Stimulated activated CD4-positive, alpha-beta T cell treated with anti-CD3 and anti-CD28 coated beads, Interleukin-2, amount 100 ng/mL, for 4 hours (primary cell): ENCODE measurements at regions not wholly inside any gene's neighbourhood (a gene's known extent, or its start where the extent isn't known, plus 50 kb on each side); places are given as distances from the start of the nearest gene placed in this dataset.
A peak's percentile ranks its signal among the peaks of the same experiment; 100 is the strongest.

Experiments
- DNase-seq: peaks from one replicate; pipeline ENCODE4 v3.0.0-alpha.2; 2020; ENCODE audit warnings: low read depth

DNA sequence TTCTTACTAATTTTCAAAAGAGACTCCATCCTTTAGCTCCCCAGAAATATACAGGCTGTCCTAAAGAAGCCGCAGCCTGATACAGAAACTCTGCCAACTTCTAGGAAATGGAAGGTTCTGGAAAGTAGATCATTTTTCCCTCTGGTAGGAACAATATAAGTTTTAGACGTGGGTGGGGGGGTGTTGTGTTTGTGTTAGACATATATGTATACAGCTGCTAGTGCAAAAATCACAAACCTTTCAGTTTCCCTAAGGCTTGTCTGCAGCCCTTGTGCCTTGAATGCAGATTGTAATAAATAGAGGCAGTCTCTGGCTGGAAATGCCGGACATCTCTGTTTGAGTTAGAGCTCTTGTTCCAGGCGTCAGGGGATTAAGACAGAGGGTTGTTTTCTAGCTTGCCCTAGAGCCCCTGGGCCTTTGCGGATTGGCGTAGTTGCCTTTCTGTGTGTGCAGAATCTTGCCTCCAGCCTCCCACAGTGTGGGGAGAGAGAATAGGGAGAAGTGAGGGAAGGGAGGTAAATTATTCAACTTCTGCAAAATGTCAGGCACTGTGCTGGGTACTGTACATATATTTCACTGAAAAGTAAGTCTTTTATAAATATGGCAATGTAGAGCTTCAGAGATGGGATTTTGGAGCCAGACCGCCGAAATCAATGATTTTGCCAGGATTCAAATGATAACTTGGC, 269.7 kb downstream of the PRL start:
- DNase-seq, result no peak

DNA sequence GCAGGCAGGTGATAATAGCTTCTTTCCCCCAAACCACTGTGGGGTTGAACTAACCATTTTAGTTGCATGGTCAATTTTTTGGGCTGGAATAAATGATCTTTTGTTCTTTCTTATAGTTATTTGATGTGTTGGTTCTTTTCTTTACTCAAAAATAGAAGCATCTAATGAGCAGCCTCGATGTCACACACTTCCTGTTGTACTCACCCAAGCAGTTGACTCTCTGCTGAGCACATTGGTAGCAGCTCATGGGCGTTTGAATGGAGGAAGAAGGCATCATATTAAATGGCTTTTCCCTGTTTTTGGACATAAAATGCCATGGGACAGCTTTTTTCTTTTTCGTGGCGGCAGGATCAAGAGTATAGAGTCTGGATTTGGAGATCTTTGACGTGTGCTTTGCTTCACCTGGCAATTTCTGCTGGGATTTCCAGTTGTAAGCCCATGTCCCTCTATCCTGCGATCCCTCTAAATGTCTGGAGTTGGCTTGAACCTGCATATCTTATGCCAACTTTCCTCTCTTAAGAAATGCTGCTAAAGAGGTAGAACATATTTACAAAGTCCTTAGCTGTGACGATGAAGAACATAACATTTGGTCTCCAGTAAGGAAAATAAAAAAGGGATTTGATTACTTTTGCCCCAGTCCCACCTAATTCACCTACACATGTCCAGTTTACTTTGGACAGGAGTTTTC, 268.3 kb downstream of the PRL start:
- no peak for DNase-seq

DNA sequence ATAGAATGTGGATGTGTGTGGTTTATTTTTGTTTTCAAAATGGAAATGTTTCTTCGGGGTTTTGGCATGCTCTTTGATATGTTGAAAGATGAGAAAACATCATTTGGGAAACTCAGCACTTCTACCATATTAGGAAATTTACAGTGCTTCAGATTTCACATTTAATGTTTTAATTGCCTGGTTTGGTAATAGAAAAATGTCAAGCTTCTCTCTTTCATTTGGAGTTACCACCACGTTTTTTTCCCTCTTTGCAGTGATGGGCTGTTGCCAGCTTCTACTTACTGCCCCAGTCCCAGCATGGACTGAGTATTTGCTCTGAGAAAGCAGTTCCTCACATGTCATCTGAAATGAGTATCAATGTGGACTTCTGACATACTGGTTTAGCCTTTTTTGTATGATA, 267.7 kb downstream of the PRL start:
- DNase-seq, result no peak

DNA sequence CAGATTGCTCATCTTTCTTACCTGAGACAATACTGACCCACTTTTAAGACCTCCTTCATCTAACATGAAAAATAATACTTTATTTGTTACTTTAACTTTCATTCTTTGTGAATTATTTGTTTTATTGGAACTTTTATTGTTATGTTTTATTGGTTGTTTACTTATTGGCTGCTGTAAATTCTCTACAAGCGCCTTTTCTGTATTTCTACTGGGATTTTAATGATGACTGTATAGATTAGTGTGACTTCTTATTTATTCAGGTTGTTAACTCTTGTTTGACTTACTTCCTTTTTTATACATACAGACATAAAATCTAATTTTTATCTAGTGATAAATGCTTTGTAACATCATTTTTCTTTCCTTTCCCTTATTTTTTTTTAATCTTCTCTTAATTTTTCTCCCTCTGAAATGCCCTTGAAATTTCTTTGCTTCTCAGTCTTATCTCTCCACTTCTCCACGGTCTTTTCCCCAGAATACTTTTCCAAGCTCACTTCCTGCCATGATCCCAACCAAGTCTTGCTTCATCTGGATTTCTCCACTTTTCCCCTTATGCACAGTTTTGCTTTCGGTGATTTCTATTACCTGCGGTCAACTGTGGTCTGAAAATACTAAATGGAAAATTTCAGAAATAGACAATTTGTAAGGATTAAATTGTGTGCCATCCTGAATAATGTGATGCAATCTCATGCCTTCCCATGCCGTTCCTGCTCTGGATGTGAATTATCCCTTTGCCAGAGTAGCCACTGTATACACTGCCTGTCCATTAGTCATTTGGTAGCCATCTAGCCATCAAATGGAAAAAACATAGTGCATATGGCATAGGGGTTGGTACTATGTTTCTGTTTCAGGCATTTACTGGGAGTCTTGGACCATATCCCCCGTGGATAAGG, 265.9 kb downstream of the PRL start:
- DNase-seq, result no peak

DNA sequence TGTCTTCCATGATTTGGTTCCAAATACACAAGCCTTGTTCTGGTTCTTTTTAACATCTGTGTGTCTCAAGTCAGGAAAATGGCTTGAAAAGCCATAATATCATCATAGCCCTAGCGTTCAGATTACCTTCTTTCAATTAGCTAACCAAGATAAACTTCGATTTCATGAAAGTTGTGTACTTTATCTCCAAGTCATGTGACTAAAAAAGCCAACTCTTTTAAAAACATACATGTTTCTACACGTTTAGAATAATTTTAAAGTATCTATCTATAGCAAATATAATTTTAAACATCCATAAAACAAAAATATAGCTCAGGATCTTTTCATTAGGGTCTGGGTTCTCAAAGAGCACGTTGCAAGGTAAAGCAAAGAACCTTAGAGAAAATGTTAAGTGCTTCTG, 261.1 kb downstream of the PRL start:
- no peak for DNase-seq

DNA sequence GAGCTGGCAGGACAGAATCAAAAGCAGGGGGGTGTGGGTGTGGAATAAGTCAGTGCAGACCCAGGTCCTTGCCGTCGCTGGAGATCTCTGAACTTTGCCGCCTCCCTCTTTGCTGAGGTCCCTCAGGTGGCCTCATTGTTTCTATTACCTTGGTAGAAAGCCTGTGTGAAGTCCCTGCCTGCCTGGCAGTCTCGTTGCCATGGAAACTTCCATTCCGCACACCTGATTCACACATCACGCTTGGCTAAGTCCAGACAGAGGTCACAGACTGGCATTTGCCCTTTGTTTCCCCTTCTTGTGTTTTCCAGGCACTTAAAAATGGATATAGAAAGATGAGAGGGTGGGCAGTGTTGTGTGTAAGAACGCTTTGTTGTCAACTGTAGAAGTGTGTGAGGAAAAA, 260.6 kb downstream of the PRL start:
- DNase-seq, result no peak

DNA sequence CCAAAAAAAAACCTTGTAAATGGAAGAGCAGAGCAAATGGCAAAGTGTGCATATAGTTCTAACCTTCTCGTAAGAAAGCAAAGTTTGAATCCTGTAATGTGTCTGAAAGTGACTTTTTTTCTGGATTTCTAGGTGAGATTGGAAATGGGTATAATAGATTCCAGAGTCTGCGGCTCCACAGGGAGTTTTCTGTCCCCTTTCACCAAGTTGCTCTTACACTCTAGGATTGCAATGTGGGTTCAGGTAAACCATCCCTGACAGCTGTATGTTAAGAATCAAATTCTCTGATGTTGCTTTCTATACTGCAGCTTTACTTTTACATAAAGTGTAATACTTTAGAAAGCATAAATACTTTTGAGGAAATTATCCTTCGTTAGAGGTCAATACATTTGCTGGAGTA, 260.1 kb downstream of the PRL start:
- no peak for DNase-seq

DNA sequence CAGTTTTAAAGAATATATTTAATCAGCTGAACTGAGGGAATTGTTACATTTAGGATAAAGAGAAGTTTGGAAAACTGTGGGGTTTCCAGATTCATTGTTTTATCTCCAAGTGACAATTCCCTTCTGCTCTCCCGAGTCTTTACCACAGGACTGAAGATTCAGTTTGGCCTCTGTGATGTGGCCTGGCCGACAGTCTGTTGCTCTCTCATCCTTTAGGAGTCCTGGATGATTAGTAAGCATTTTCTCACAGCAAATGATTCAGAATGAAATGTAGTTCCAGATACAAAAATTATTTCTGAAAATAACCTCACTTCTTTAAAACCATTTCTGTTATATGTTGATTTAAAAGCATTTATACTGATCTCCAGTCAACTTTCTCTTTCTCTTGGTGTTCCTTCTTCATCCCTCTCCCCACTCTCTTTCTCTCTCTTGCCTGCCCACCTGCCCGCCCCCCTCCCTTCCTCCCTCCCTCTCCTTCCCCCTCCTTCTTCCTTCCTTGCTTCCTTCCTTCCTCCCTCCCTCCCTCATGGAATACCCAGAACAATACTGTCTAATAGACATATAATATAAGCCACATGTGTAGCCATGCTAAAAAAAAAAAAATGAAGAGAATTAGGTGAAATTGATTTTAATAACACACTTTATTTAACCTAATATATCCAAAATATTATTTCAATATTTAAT, 254.9 kb downstream of the PRL start:
- no peak for DNase-seq

DNA sequence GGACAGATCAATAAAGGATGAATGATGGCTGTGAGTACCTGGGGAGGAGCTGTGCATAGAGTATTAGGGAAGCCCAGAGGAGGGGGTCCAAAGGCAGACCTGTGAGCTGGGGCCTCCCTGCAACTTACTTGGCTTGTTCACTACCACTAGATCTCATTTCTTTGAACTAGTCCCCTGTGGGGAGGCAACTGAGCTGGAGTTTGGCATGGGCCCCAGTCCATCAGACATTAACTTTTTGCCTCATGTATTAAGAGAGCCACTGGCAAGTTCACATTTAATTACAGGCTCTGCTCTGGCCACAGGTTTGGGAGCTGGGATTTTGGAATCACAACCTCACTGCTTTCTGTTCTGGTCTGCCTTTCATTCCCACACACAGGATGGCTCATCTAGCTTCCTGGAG, 254.1 kb downstream of the PRL start:
- DNase-seq, result no peak

DNA sequence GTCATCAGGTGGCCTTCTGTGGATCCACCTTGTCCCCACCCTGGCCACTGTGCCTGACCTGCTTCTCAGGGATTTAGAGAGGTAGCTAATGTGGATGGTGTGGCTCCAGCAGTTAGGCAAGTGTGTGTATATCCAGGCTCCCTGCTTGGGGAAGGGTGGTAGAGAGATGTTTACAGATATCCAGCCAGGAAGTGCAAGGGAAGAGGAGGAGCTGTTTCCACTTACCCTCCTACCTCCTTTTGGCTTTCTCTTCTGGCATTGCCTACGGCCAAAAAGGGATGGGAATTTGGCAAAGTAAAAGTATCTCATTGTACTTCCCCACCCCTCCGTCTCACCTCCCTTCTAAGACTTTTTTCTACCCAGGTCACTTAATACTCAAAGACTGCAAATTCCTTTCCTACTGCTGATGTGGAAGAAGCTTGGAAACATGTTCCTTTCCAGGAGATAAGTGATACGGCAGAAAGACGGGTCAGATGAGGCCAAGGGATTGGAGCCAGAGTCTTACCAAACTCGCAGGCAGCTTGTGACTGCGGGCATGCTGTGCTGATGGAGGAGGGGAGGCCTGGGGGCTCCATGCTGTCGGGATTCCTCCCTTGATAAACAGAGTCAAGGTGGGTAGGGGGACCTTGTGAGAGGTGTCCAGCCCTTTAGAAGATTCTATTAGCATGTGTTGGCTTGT, 253.4 kb downstream of the PRL start:
- no peak for DNase-seq

DNA sequence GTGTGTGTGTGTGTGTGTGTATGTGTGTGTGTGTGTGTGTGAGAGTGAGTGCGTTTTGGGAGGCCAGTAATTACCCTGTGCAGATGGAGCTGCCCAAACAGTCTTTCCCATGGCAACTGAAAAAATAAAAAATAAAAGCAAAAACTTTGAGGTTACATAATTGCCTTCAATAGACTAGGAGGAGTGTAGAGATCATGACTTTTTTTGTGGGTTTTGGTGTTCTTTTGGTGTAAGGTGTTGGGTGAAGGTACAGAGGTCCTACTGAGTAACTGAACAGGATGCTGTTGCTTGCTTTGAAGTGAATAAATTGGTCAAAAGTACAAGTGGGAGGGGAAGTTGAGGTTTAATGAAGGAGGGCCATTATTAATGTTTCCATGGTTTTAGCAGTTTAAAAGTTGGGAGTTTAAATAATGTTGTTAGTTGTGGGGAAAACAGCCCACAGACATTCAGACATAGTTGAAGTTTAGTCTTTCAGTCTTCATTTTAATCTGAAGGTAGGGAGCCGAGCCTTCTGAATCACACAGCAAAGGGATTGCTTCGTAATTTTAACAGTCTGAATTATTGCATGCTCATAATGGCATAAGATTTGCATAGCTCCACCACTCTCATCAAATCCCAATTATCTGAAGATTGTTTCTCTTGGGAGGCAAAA, 251.4 kb downstream of the PRL start:
- no peak for DNase-seq

DNA sequence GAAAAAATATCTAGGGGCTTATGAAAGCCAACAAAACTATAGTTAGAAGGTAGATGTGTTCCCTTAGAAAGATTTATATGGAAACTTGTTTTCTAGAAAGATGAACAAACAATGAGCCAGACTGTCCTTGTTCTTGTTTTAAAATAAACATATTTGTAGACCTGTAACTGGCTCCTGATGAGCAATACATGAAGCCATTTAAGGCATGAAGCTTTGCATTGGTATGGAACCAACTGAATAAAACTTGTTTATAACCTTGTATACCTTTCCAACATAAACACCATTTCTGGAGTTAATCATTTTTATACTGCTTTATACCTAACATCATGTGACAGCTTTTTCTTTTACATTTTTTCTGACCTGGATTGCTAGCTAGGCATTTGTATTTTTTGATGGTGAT, 247.8 kb downstream of the PRL start:
- no peak for DNase-seq

DNA sequence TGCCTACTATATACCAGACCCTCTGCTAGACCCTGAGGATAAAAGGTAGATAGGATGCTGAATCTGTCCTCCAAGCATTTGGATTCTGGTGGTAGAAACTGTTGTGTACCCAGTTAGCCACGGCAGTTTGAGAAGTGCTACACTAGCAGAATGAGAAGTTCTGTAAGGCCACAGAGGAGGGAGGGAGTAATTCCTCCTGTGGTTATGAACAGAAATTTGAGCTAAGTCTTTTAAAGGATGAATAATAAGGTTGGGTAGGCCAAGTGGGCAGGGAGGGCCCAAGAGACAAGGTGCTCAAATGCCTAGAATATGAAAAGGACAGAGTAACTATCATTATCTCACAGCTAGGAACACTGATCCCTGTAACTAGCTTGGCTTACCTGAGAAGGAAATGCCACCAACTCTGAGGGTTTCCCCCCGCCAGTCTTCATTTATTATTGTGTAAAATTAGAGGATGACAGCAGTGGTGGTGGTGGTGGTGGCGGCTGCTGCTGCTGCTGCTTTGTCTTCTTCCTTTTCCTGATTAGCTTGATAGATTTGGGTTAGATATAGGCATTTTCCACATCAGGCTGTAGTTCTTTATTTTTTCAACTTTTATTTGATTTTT, 243.3 kb downstream of the PRL start:
- DNase-seq, result no peak

DNA sequence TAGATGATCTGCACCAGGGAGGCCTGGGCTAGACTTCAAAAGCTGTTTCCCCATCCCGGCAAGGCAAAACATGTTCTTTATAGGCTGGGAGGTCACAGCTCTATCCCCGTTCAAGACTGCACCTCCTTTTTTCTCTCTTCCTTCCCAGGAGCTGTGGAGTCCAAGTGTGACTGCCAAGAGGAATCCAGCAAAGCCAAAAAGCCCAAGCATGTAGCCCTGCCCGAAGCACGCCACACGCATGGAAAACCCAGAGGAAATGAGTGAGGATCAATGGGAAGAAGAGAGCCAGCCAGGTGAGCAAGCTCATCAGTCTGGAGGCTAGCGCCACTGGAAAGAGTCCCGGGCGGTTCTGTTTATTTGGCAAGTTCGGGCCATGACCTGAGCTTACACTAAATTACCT, 240.4 kb downstream of the PRL start:
- DNase-seq, result no peak

DNA sequence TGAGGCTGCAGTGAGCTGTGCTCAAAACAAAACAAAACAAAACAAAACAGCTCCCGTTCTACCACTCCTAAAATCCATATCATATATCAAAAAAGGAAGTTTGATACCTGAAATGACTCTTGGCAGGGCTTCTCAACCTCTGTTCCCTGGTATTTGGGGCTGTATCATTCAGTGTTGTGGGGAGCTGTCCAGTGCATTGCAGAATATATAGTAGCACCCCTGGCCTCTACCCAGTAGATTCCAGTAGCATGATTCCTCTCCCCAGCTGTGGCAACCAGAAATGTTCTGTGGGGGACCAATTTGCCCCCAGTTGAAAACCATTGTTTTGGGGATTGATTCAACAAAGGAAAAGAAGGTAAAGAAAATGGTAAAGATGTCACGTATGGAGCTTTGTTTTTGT, 238.9 kb downstream of the PRL start:
- DNase-seq, result no peak

DNA sequence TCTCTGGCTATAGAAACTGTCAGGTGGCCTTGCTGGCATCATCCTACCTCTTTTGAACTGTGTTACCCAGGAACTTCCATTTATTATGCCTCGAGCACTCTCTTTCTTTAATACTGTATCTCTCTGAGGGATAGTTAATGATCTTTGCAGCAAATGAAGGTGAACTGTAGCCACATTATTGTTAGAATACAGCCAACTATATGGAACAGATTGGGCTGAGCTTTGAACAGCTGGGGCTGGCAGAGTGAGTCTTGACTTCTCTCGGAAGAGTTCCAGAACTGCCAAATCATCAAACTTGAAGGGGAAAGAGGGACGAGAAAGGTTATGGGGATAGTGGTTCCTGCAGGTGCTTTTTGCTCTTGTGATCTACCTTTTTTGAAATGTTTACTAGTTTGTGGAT, 237.7 kb downstream of the PRL start:
- no peak for DNase-seq

DNA sequence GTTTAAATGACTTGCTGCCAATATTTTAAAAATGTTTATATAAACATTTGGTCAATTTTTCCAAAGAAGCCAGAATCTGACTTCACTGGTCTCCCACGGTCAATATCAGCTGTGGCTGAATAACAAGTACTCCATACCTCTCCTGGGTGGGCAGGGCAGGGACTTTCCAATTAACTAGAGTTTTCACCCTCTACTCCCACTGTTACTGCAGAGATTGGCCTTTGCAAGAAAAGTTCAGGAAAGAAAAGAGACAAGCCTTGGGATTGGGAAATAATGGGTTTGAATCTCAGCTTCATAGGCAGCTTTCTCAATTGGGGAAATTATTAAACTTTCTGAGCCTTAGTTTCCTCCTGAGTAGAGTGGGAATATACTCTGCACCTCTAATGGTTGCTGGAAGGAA, 236.9 kb downstream of the PRL start:
- no peak for DNase-seq

DNA sequence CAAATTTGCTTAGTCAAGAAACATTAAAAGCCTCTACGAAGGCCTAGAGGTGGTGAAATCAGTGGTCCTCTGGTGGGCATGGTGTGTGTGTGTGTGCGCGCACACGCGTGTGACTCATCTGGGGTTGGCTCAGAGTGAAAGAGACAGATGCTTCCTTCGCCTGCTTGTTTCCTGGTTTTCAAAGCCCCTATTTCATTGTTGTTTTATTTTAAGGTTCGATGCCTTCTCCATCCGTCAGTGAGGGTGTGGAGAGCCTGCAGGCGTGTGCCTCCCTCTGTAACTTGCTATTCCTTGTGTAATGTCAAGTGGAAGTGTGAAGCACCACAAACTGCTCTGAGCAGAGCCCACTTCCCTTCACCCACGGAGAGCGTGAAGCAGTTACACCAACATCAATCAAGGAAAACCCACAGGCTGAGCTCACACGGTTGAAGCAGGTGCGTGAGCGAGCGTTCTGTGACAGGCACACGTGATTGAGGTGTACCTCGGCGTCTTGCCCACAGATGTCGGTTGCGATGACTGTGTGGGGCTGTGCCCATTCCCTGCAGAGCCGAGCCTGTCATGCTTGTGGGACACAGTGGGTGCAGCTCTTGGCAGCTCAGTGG, 233.9 kb downstream of the PRL start:
- peak; percentile 28 for DNase-seq

DNA sequence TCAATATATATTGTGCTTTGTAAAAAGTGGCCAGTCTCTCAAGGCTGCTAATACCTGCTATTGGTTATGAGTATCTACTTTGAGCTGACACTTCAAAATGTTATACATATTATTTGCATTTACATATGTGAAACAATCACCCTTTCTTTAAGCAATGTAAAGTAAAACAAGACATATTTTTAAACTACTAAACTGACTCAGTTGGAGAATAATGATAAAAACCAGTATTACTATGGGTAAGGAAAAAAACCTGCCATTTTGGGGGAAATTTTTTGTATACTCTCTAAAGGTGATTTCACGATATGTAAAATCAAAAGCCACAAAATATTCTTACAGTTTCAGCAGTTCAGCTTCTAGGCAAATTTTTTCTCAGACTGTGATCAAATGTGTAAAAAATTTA, 232.3 kb downstream of the PRL start:
- no peak for DNase-seq

DNA sequence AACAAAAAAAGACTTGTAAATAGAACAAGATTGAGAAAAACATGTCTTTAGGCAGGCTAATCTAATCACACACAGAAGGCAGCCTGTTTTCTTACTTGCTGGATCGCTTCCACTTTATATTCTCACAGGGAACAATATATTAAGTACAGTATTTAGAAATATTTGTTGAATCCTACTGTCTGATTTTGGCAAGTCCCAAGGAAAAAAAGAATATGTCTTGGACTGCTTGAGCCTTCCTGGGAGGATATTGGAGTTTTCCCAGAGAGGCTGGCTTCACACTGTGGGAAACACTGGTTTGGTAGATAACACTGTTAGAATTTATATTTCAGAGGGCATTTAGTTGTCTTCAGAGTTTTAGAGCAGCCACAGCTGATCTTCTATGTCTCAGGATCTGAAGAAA, 229.7 kb downstream of the PRL start:
- DNase-seq, result no peak

DNA sequence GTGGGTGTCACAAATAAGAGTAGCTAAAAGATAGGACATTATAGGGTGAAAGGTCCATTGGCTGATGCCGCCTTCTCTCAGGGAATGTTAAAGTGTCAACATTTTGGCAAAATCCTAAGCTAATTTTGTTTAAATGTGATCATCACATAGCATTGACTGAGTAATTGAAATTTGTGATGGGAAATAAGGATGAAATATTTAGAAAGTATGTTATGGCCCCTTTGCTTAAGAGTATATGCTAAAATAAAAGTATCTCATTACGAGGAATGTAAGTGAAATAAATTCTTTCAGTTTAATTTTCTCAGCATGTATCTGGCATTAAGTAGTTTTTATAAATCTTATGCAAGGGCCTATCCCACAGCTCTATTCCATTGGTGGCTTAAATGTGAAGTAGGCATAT, 229.2 kb downstream of the PRL start:
- DNase-seq, result no peak
